Activated CD8-positive, alpha-beta memory T cell treated with anti-CD3 and anti-CD28 coated beads, Interleukin-2, amount 10 ng/mL, durations not matched to agents 7 days and 5 days (primary cell): ENCODE measurements at regions not wholly inside any gene's neighbourhood (a gene's known extent, or its start where the extent isn't known, plus 50 kb on each side); places are given as distances from the start of the nearest gene placed in this dataset.

ENCODE experiments used
- ATAC-seq: fragments of 150-1000 bp; cut with Tn5 transposase; one replicate; pipeline ENCODE4 v1.10.0; 2021; ENCODE audit warnings: moderate library complexity
- CTCF ChIA-PET: fragments of 350-600 bp; sonication (Branson Sonifier 250); formaldehyde crosslinking; loops from one replicate; lab custom pipeline; 2021; ENCODE audit warnings: antibody characterized with exemption; lab: Charles Lee
- DNase-seq: peaks from one replicate; pipeline ENCODE4 v3.0.0-alpha.2; 2020
- H3K27ac Mint-ChIP-seq: one replicate; pipeline ENCODE4 v1.8.0; 2021; ENCODE audit warnings: mild to moderate bottlenecking, mixed read lengths
- H3K27me3 Mint-ChIP-seq: one replicate; pipeline ENCODE4 v1.8.0; 2021; ENCODE audit warnings: mixed read lengths
- H3K36me3 Mint-ChIP-seq: one replicate; pipeline ENCODE4 v1.8.0; 2021; ENCODE audit warnings: mild to moderate bottlenecking, mixed read lengths
- H3K4me1 Mint-ChIP-seq: one replicate; pipeline ENCODE4 v1.8.0; 2021; ENCODE audit warnings: mixed read lengths
- H3K4me3 Mint-ChIP-seq: one replicate; pipeline ENCODE4 v1.8.0; 2021; ENCODE audit warnings: mild to moderate bottlenecking, moderate library complexity, mixed read lengths
- H3K9me3 Mint-ChIP-seq: one replicate; pipeline ENCODE4 v1.8.0; 2022; ENCODE audit warnings: low read depth, mixed read lengths

DNA sequence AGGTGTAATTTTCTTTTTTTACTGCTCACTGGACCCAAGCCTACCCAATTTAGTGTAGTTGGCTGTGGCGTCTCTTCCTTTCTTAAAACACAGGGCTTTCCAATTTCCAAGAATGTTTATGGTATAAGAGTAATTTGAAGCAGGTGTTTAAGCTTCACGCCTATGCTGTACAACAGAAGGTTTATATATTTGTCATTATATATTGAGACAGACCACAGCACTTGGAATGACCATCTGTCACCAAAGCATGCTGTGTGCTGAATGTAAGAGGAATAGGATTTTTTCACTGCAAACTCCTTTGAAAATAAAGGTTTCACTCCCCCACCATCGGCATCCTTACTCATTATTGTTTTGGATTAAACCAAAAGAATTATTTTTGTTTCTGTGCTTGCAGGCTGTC is 325.7 kb downstream of the OTOL1 start:
- no peak for ATAC-seq
- CTCF ChIA-PET, result no interaction called here
- Mint-ChIP-seq H3K27ac (no peak overlapping the region), H3K4me1 (no peaks in the 10 kb centered on the region), H3K36me3 (no peaks in the 10 kb centered on the region), H3K4me3 (no peak overlapping the region), H3K27me3 (no peaks in the 10 kb centered on the region), H3K9me3 (no peaks in the 10 kb centered on the region)
- DNase-seq, result no peak

DNA sequence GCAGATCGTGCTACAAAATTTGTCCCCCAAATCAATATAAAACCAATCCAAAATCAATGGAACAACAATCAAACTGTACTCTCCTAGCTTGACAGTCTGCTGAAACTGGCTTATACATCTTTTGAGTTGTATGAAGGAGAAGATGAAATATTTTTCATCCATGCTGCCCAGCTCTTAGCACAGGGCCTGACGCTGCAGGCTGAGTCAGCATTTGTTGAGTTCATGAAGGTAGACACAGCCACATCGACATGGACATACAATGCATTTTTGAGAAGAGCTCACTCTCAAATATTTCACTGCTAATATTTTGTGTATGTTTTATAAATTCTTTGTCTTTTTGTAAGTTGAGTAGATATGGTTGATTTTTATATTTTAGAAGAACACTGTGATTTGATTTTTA is 327.3 kb downstream of the OTOL1 start:
- Mint-ChIP-seq H3K27me3 (no peaks in the 10 kb centered on the region), H3K4me3 (no peak overlapping the region), H3K9me3 (no peaks in the 10 kb centered on the region), H3K4me1 (no peaks in the 10 kb centered on the region), H3K27ac (no peak overlapping the region), H3K36me3 (no peaks in the 10 kb centered on the region)
- CTCF ChIA-PET, result no interaction called here
- DNase-seq (no peak), ATAC-seq (no peak)

DNA sequence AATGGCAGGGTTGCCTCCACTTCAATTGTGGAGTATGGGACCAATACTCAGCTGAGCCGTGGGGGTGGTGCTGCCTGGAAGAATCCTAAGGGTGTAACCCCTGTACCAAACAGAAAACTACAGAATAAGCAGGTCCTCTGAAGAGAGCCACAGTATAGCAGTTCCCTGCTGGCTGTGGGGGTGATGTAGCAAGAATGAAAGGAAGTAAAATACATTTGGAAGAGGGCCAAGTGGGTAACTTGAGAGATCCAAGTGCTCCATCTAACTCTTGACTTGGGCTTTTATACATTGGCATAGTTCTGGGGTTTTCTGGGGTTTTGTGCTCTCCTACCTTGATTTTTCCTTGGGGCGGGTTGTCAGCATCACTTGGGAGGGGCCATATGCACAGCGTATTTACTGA is 341.4 kb downstream of the OTOL1 start:
- H3K4me3 Mint-ChIP-seq, result no peak overlapping the region
- peaks cover 5% of the 10 kb centered on the region for H3K9me3 Mint-ChIP-seq
- CTCF ChIA-PET, result no interaction called here
- no peaks in the 10 kb centered on the region for H3K4me1 Mint-ChIP-seq
- H3K36me3 Mint-ChIP-seq, result no peaks in the 10 kb centered on the region
- no peak overlapping the region for H3K27ac Mint-ChIP-seq
- H3K27me3 Mint-ChIP-seq, result no peaks in the 10 kb centered on the region
- ATAC-seq (no peak), DNase-seq (no peak)

DNA sequence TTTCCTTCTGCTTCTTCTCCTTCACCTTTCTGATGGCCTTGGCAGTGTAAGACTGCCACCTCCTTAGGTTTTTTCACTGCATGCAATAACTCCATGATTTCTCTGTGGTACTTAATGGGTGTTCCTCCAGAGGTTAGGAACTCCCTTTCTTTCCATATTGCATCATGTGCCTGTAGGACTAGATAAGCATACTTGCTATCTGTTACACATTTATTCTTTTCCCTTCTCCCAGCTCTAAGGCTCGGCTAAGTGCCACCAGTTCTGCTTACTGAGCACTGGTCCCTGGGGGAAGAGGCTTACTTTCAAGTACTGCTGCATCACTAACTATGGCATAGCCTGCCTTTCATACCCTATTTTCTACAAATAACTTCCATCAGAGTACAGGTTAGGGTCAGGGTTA is 351.8 kb downstream of the OTOL1 start:
- H3K27ac Mint-ChIP-seq, result no peak overlapping the region
- H3K4me3 Mint-ChIP-seq, result no peak overlapping the region

DNA sequence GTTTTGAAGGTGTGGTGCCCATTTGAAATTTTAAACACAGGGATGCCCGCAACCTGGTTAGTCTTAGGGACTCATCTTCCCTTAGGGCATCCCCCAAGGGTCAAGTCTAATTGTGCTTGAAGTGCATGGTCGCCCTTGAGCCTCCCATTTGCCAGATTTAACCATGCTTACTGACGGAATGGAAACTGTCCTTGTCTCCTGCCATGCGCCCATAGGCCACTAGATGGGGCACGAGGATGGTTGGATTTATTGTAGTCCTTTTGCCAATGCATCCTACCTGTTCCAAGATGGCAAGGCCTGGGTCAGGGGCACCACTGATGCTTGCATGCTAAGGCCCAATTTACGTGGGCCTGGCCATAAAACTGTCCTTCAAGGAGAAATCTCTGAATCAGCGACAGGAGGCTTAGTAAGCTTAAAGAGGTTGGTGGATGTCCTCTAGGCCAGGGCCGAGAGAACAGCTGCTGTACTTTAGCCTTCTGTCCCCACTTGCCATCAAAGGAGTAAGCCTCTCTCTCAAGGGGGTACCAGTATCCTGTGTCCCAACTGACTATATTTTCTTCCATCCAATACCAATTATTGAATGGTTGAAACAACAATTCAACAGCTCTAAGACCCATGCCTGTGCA is 355.4 kb downstream of the OTOL1 start:
- ATAC-seq (no peak), DNase-seq (peak; percentile 44)
- H3K9me3 Mint-ChIP-seq, result no peaks in the 10 kb centered on the region
- H3K4me1 Mint-ChIP-seq, result no peaks in the 10 kb centered on the region
- no peaks in the 10 kb centered on the region for H3K27me3 Mint-ChIP-seq
- no peak overlapping the region for H3K4me3 Mint-ChIP-seq
- CTCF ChIA-PET, result no interaction called here
- H3K36me3 Mint-ChIP-seq, result no peaks in the 10 kb centered on the region
- no peak overlapping the region for H3K27ac Mint-ChIP-seq

More for the DNA sequence above, 351.8 kb downstream of the OTOL1 start:
- H3K27me3 Mint-ChIP-seq, result no peaks in the 10 kb centered on the region
- CTCF ChIA-PET, result no interaction called here
- ATAC-seq, result no peak
- no peak for DNase-seq
- H3K9me3 Mint-ChIP-seq, result no peaks in the 10 kb centered on the region
- no peaks in the 10 kb centered on the region for H3K4me1 Mint-ChIP-seq
- H3K36me3 Mint-ChIP-seq, result no peaks in the 10 kb centered on the region

DNA sequence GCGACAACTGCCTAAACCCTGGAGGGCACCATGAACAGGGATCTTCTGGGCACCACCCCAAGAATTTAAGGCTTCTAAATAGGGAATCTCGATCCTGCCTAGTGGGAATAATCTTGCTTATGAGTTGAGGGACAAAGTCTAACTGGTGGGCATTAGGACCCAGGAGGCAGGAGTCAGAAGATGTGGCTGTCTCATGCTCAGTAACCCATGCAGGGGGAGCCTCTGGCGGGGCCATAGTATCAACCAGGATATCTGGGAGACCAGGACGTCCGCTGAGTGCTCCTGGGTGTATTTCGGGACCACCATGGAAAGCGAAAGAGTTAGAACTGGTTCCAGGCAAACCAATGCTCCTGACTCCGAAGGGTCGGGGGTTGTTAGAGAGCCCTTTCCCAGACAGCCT is 356.1 kb downstream of the OTOL1 start:
- no peak overlapping the region for H3K4me3 Mint-ChIP-seq
- no peaks in the 10 kb centered on the region for H3K9me3 Mint-ChIP-seq
- DNase-seq, result no peak
- no peaks in the 10 kb centered on the region for H3K27me3 Mint-ChIP-seq
- CTCF ChIA-PET, result no interaction called here
- H3K4me1 Mint-ChIP-seq, result no peaks in the 10 kb centered on the region
- no peaks in the 10 kb centered on the region for H3K36me3 Mint-ChIP-seq
- no peak overlapping the region for H3K27ac Mint-ChIP-seq
- ATAC-seq, result no peak

DNA sequence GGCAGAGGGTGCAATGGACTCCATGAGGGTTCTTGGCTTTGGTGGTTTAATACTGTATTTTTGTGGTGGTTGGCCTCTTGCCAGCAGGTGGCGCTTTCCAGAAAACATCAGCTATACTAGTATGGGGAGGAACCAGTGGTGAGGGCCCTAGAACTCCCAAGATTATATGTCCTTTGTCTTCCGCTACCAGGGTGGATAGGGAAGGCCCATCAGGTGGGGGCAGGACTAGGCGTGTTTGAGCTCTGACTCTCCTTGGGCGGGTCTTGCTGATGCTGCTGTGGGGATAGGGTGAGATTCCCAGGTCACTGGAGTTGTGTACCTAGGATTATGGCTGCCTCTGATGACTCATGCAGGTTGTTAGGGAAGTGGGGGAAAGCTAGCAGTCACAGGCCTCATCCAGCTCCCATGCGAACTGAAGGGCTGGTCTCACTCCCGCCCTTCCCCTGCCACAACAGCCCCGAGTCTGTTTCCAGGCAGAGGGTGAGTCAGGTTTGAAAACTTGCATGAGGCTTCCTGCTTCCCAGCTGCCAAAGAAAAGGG is 357.7 kb downstream of the OTOL1 start:
- ATAC-seq, result no peak
- no peak for DNase-seq
- CTCF ChIA-PET, result no interaction called here
- no peak overlapping the region for H3K27ac Mint-ChIP-seq
- H3K9me3 Mint-ChIP-seq, result no peaks in the 10 kb centered on the region
- no peaks in the 10 kb centered on the region for H3K27me3 Mint-ChIP-seq
- H3K4me3 Mint-ChIP-seq, result no peak overlapping the region
- H3K4me1 Mint-ChIP-seq, result no peaks in the 10 kb centered on the region
- no peaks in the 10 kb centered on the region for H3K36me3 Mint-ChIP-seq

DNA sequence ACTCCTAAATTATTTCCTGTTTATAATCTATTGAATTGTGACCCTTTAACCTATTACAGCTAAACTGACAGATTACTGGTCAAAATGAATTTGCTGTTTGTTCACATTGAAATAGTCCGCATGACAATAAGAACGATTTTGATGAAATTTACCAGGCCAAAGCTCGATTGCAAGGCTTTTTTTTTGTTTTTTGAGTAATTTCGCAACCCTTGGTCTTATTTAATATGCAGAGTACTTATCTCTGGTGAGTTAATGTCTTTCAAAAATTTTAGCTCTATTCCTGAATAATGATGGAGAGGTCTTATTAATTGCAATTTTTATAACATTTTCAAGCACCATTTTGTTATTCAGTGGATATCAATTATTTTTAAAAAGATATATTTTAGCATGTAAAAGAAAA is 362.4 kb downstream of the OTOL1 start:
- Mint-ChIP-seq H3K9me3 (no peaks in the 10 kb centered on the region), H3K27me3 (no peaks in the 10 kb centered on the region)

DNA sequence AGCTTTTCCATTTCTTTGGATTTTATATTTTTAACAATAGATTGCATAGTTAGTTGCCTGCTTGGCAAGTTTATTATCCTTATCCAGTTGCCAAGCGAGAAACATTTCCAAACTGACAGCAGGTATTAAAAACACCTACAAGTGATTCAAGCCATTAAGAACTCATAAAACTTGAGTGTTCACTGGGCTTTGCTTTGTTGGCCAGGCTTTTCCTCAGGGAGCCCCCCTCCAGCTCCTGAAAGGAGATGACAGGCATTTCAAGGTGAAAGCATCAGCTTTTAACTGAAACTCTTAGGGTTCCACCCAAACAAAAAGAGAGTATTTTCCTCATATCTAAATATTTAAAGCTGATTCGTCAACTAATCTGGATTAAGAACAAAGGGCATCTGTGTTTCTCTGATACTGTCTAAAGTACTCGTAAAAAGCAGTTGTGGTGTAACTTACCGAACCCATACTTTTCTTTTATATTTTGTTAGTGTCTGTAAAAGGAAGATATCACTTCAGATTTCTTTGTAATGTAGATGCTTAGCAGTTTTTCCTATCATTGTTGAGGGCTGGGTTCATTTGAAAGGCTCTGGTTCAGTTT is 363.4 kb downstream of the OTOL1 start:
- Mint-ChIP-seq H3K36me3 (no peaks in the 10 kb centered on the region), H3K27ac (no peak overlapping the region), H3K4me3 (no peak overlapping the region), H3K27me3 (no peaks in the 10 kb centered on the region), H3K4me1 (no peaks in the 10 kb centered on the region), H3K9me3 (no peaks in the 10 kb centered on the region)
- no peak for DNase-seq
- CTCF ChIA-PET, result no interaction called here
- no peak for ATAC-seq

More for the DNA sequence above, 362.4 kb downstream of the OTOL1 start:
- Mint-ChIP-seq H3K4me3 (no peak overlapping the region), H3K36me3 (no peaks in the 10 kb centered on the region), H3K27ac (no peak overlapping the region), H3K4me1 (no peaks in the 10 kb centered on the region)
- DNase-seq (no peak), ATAC-seq (no peak)
- CTCF ChIA-PET, result no interaction called here

DNA sequence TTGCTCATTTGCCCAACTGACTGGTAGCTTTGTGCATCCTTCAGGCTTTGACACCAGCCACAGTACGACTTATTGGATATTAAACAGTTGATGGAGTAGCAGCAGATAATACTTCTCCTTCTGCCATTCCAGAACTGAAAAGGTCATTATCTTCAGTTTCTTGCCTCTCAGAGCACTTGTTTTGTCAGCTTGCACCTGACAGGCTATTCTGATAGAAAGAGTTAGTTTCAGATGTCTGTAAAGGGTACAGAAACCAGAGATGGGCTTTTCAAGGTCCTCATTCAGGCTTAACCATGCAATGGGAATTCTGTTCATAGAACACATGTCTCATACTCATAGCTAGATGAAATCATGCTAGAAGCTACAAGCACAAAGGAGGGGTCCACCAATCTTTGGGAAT is 367.2 kb downstream of the OTOL1 start:
- no peak for ATAC-seq
- no peaks in the 10 kb centered on the region for H3K4me1 Mint-ChIP-seq
- H3K27me3 Mint-ChIP-seq, result no peaks in the 10 kb centered on the region
- no peak overlapping the region for H3K4me3 Mint-ChIP-seq
- CTCF ChIA-PET, result no interaction called here
- no peaks in the 10 kb centered on the region for H3K9me3 Mint-ChIP-seq
- H3K27ac Mint-ChIP-seq, result no peak overlapping the region
- no peaks in the 10 kb centered on the region for H3K36me3 Mint-ChIP-seq
- no peak for DNase-seq

DNA sequence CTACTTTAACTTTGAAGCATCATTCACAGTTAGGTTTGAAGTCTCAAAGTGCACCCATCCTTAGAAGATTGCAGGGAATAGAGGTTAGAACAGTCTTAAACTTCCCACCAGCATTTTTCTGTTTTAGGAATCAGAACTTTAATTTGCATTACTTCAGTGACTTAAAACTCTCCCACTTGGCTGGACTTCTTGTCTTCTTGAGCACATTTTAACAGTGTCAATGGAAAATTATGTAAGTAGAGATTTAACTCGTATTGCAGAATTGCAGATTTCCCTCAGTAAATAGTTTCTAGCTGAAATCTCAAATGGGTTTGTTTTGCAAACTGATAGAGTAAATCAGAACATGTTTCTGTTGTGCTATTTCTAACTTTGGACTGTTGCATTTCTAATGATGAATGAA is 369.6 kb downstream of the OTOL1 start:
- Mint-ChIP-seq H3K36me3 (no peaks in the 10 kb centered on the region), H3K27ac (no peak overlapping the region), H3K4me1 (no peaks in the 10 kb centered on the region), H3K9me3 (no peaks in the 10 kb centered on the region), H3K27me3 (no peaks in the 10 kb centered on the region), H3K4me3 (no peak overlapping the region)
- CTCF ChIA-PET, result no interaction called here
- no peak for DNase-seq
- no peak for ATAC-seq

DNA sequence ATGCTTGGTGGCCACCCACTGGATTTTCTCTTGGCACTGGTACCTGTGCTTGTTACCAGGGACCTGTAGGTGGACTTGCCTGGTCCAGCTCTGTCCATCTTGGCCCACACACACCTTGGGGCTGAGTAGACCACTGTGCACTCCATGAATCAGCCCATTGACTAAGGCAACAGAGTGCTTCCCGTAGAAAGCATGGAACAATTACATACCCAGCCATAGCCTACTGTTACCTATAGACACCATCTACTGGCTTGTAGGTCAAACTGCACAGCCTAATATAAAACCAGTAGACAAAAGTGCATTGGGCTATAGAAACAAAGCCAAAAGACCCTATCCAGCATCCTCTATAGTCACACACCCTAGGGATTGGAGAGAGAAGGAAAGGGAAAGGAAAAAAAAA is 378.9 kb downstream of the OTOL1 start:
- no peaks in the 10 kb centered on the region for H3K27me3 Mint-ChIP-seq
- H3K27ac Mint-ChIP-seq, result no peak overlapping the region
- no peak for ATAC-seq
- CTCF ChIA-PET, result no interaction called here
- no peak overlapping the region for H3K4me3 Mint-ChIP-seq
- no peaks in the 10 kb centered on the region for H3K36me3 Mint-ChIP-seq
- H3K4me1 Mint-ChIP-seq, result no peaks in the 10 kb centered on the region
- peaks cover 4% of the 10 kb centered on the region for H3K9me3 Mint-ChIP-seq
- no peak for DNase-seq

DNA sequence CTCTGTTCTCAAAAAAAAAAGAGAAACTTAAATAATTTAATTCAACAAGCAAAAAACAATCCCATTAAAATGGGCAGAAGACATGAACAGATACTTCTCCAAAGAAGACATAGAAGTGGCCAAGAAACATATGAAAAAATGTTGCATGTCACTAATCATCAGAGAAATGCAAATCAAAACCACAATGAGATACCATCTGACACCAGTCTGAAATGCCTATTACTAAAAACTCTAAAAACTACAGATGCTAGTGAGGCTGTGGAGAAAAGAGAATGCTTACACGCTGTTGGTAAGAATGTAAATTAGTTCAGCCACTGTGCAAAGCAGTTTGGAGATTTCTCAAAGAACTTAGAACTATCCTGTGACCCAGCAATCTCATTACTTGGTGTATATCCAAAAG is 382.9 kb downstream of the OTOL1 start:
- CTCF ChIA-PET, result no interaction called here
- Mint-ChIP-seq H3K4me3 (no peak overlapping the region), H3K36me3 (no peaks in the 10 kb centered on the region), H3K27me3 (no peaks in the 10 kb centered on the region), H3K27ac (no peak overlapping the region), H3K4me1 (no peaks in the 10 kb centered on the region), H3K9me3 (peaks cover 9% of the 10 kb centered on the region)
- ATAC-seq (no peak), DNase-seq (no peak)

DNA sequence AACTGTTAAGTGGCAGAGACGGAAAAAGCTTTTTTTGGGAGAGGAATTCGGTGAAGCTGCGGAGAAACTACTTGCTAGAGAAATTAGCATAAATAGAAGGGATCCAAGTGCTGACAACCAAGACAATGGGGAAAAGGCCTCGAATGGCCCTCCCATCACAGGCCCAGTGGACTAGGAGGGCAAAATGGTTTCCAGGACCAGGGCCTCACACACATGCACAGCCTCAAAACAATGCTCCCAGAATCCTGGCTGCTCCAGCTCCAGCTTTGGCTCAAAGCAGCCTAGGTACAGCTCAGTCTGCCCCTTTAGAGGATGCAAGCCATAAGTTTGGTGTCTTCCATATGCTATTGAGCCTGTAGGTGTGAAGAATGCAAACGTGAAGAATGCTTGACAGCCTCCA is 388.2 kb downstream of the OTOL1 start:
- no peak overlapping the region for H3K4me3 Mint-ChIP-seq
- no peaks in the 10 kb centered on the region for H3K27me3 Mint-ChIP-seq
- no peaks in the 10 kb centered on the region for H3K4me1 Mint-ChIP-seq
- CTCF ChIA-PET, result no interaction called here
- H3K9me3 Mint-ChIP-seq, result peaks cover 11% of the 10 kb centered on the region
- H3K36me3 Mint-ChIP-seq, result no peaks in the 10 kb centered on the region
- ATAC-seq (no peak), DNase-seq (no peak)
- H3K27ac Mint-ChIP-seq, result no peak overlapping the region
